Thymus (tissue), 11 donors: ENCODE measurements at regions not wholly inside any gene's neighbourhood (a gene's known extent, or its start where the extent isn't known, plus 50 kb on each side); places are given as distances from the start of the nearest gene placed in this dataset.

Source experiments
- DNase-seq, 9 donors: peaks; one replicate each; pipeline ENCODE4 v3.0.0-alpha.2; 2013; ENCODE audit warnings: low spot score in 9 of 9, low read depth in 6 of 9, missing footprints in 1 of 9
- H3K27ac ChIP-seq, 2 donors: one replicate each; pipeline ENCODE4 v1.5.1; 2013; ENCODE audit warnings: control low read depth in 1 of 2, low read depth in 1 of 2, low read length in 1 of 2, mild to moderate bottlenecking in 1 of 2, moderate library complexity in 1 of 2
- H3K27me3 ChIP-seq, 2 donors: one replicate each; pipeline ENCODE4 v1.5.1; 2013; ENCODE audit warnings: low read length in 1 of 2; ENCODE audit not compliant: control insufficient read depth in 2 of 2, insufficient read depth in 1 of 2
- H3K36me3 ChIP-seq, 2 donors: one replicate each; pipeline ENCODE4 v1.5.1; 2013; ENCODE audit warnings: low read length in 1 of 2, mild to moderate bottlenecking in 1 of 2, moderate library complexity in 1 of 2; ENCODE audit not compliant: control insufficient read depth in 2 of 2, insufficient read depth in 2 of 2
- H3K4me1 ChIP-seq, 2 donors: one replicate each; pipeline ENCODE4 v1.5.1; 2013; ENCODE audit warnings: low read length in 2 of 2; ENCODE audit not compliant: control insufficient read depth in 2 of 2, insufficient read depth in 2 of 2
- H3K4me3 ChIP-seq, 2 donors: one replicate each; pipeline ENCODE4 v1.5.1; 2013; ENCODE audit warnings: low read length in 2 of 2, control low read depth in 1 of 2, mild to moderate bottlenecking in 1 of 2
- H3K9me3 ChIP-seq, 2 donors: one replicate each; pipeline ENCODE4 v1.5.1; 2013; ENCODE audit warnings: low read length in 1 of 2, mild to moderate bottlenecking in 1 of 2; ENCODE audit not compliant: control insufficient read depth in 2 of 2, insufficient read depth in 1 of 2
- WGBS: extraction: QIAGEN DNeasy Blood & Tissue Kit; methylation state at CpG from one replicate; pipeline ENCODE4 v1.1.7; 2013; 5-methylcytosine and 5-hydroxymethylcytosine counted together
- donor health status: healthy.

DNA sequence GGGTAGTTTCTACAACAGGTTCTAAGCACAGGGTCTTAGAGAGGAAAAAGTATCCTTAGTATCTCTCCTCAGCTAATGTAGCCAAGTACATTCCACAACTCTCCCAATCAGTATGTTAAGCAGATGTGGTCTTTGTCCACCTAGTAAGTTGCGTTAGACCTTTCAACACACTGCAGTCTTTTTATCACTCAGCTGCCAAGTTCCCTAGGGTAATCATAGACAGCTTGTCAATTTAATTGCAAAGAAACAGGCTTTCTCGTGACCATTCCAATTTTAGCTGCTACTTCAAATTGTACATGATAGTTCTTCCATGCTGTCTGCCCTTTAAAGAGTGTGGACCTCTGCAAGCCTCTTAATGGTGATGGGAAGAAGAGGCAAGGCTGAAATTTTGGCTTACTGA lies 211.8 kb upstream of the PKN2 start:
- H3K4me1 ChIP-seq: no peaks in the 10 kb centered on the region
- no peaks in the 10 kb centered on the region for H3K27me3 ChIP-seq
- no peaks in the 10 kb centered on the region for H3K36me3 ChIP-seq
- no peak overlapping the region for H3K4me3 ChIP-seq
- DNase-seq: no peak
- WGBS: 93% methylated on average over 2 of the region's 2 CpGs
- H3K9me3 ChIP-seq: no peaks in the 10 kb centered on the region
- H3K27ac ChIP-seq: no peak overlapping the region

DNA sequence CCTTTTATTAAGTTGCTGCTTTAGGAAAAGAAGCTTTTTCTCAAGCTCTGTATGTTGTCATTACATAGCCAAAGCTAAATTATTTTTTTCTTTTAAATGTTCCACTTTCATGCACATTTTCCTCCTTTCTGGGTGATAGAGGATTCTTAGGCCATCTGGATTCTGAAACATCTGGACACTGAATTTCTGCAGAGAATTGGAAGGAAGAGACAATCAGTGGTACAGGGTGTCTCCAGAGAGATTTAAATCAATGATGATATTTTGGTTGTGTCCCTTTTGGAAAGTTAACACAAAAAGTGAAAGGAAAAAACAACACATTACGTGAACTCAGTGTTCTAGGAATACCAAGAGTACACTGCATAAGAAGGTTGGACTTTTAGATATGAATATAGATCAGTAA lies 211.4 kb upstream of the PKN2 start:
- H3K9me3 ChIP-seq: no peaks in the 10 kb centered on the region
- no peaks in the 10 kb centered on the region for H3K4me1 ChIP-seq
- H3K27me3 ChIP-seq: no peaks in the 10 kb centered on the region
- WGBS: 97% methylated on average over 1 of the region's 1 CpG
- H3K36me3 ChIP-seq: no peaks in the 10 kb centered on the region
- H3K27ac ChIP-seq: no peak overlapping the region
- no peak overlapping the region for H3K4me3 ChIP-seq
- DNase-seq: no peak

DNA sequence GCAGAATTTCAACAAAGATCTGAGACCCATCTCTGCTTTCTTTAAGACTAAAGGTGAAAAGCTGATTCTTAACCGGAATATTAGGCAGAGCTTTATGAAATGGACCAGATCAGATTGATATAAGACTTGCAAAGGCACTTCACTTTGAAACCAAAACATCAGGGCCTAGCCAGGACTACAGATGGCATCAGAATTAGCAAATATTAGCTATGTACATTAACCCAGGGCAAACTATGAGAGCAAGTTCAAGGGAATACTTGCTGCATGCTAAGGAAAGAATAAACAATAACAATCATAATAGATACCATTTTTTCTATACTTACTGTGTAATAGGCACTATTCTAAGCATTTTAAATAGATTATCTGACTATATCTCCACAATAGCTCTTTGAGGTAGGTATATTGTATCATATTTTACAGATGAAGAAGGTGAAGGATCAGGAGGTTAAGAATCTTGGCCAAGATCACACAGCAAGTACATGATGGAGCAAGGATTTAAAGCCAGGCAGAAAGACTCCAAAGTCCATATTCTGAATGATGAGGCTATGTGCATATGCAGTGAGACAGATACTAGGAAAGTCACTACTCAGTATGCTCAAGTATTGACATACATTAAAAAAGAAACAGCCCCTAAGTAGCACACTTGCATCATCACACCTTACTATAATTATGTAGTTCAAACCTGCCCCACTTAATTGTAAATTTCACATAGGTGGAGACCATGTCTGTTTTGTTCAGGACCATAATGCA lies 209.3 kb upstream of the PKN2 start:
- no peaks in the 10 kb centered on the region for H3K9me3 ChIP-seq
- no peaks in the 10 kb centered on the region for H3K36me3 ChIP-seq
- WGBS: 93% methylated on average over 1 of the region's 1 CpG
- H3K27me3 ChIP-seq: no peaks in the 10 kb centered on the region
- no peaks in the 10 kb centered on the region for H3K4me1 ChIP-seq
- DNase-seq: no peak
- H3K27ac ChIP-seq: no peak overlapping the region
- H3K4me3 ChIP-seq: no peak overlapping the region

DNA sequence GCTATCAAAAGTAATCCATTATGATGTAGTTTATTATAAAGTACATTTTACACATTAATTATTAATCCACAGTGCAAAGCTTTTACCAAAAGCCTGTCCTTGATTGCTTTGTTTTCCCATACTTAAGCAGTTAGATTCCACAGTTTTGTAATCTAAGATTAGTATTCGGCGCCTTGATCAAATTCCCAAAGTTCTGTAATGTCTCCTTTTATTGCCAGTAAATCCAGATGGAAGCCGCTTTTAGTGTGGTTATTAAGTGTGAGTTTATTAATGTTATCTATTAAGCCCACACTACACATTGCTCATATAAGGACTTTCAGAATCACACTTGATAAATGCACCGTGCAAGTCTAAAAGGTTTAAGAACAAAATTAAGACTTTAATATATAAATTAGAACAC lies 199.2 kb upstream of the PKN2 start:
- WGBS: 97% methylated on average over 4 of the region's 4 CpGs
- Histone ChIP-seq H3K4me3 (no peak overlapping the region), H3K9me3 (no peaks in the 10 kb centered on the region), H3K27ac (no peak overlapping the region), H3K27me3 (no peaks in the 10 kb centered on the region), H3K36me3 (no peaks in the 10 kb centered on the region), H3K4me1 (no peaks in the 10 kb centered on the region)
- no peak for DNase-seq

DNA sequence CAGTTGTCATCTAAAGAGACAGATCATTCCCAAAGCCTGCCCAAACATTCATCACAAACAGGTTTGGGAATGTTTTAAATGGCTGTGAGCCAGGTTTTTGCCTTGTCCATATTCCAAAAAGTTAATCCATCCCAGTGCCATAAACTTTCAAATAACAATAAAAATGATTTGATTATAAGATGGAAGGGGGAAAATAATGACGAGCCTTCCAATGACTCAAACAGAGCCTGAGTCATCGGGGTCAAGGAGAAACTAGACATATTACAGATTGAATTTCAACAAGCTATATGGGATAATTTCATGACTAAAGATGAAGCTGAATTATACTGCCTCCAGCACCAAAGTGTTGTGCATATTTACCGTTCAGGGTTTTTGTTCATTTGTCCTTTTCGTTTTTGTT lies 195.8 kb upstream of the PKN2 start:
- Histone ChIP-seq H3K36me3 (no peaks in the 10 kb centered on the region), H3K9me3 (no peaks in the 10 kb centered on the region), H3K27ac (no peak overlapping the region), H3K27me3 (no peaks in the 10 kb centered on the region), H3K4me3 (no peak overlapping the region), H3K4me1 (no peaks in the 10 kb centered on the region)
- DNase-seq: no peak
- 96% methylated on average over 4 of the region's 4 CpGs for WGBS

DNA sequence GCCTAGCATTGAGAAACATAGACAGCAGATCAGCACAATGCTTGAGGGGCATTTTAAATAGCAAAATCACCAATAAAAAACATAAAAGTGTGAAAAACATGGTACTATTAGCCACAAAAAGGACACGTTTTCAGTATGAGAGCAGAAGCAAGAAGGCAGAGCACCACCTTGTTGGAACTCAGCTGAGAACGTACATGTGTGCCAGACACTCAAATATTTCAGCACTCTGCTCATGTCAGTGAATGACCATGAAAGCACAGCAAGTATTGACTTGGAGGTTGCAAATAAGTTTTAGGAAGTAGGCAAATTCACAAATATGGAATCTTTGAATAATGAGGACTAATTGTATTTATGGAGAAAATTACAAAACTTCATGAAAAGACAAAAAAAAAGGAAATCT lies 193.4 kb upstream of the PKN2 start:
- H3K27me3 ChIP-seq: no peaks in the 10 kb centered on the region
- no peaks in the 10 kb centered on the region for H3K36me3 ChIP-seq
- H3K4me1 ChIP-seq: no peaks in the 10 kb centered on the region
- no peaks in the 10 kb centered on the region for H3K9me3 ChIP-seq
- no peak overlapping the region for H3K4me3 ChIP-seq
- DNase-seq: no peak
- no peak overlapping the region for H3K27ac ChIP-seq
- whole genome bisulfite sequencing: 86% methylated on average over 2 of the region's 2 CpGs

DNA sequence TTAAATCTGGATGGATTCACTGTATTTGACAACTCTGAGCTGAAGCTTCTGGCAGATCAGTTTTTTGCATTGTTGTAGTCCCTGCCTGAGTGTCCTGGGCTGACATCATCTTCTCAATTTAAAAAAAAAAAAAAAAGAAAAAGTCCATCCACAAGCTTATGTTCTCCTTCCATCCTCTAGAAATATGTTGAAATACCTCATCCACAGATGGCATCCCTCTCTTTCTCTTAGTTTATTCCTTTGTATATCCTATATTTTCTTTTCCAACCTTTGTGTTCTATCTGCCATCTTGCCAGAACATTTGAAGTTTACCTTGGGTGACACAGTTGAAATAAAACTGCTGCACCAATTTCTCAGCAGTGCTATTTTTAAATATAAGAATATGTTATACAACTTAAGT lies 184.4 kb upstream of the PKN2 start:
- Histone ChIP-seq H3K27ac (no peak overlapping the region), H3K36me3 (no peaks in the 10 kb centered on the region), H3K4me1 (no peaks in the 10 kb centered on the region), H3K27me3 (no peaks in the 10 kb centered on the region), H3K4me3 (no peak overlapping the region), H3K9me3 (no peaks in the 10 kb centered on the region)
- no peak for DNase-seq

- Histone ChIP-seq H3K9me3 (no peaks in the 10 kb centered on the region), H3K4me3 (no peak overlapping the region), H3K4me1 (no peaks in the 10 kb centered on the region), H3K27ac (no peak overlapping the region), H3K27me3 (no peaks in the 10 kb centered on the region), H3K36me3 (no peaks in the 10 kb centered on the region)
- WGBS: 97% methylated on average over 2 of the region's 2 CpGs
- DNase-seq: no peak
These were observed 181.2 kb upstream of the PKN2 start for GRCh38 chr1:88502886-88503285.

DNA sequence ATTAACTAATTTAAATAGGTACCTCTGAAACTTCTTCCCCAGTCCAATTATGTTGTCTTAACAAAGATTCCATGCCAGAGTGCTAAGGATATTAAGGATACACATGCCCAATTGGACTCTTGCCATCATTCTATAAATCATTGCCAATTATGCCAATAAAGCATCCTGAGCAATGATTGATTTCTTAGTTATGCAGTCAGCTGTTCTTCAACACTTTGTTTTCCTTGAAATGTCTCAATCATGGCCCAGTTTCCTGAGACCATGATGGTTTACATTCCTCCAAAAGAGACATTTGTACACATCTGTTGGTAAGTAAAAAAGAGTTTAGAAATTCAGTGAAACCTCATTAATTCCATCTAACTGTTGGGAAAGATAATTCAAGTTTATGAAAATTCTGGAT lies 180.4 kb upstream of the PKN2 start:
- H3K4me1 ChIP-seq: no peaks in the 10 kb centered on the region
- H3K4me3 ChIP-seq: no peak overlapping the region

GRCh38 chr1:88504601-88505000 lies 179.5 kb upstream of the PKN2 start:
- Histone ChIP-seq H3K36me3 (no peaks in the 10 kb centered on the region), H3K9me3 (no peaks in the 10 kb centered on the region), H3K4me1 (no peaks in the 10 kb centered on the region), H3K4me3 (no peak overlapping the region), H3K27ac (no peak overlapping the region), H3K27me3 (no peaks in the 10 kb centered on the region)
- DNase-seq: no peak
- WGBS: 99% methylated on average over 1 of the region's 1 CpG

More for the DNA sequence above, 180.4 kb upstream of the PKN2 start:
- no peak overlapping the region for H3K27ac ChIP-seq
- no peaks in the 10 kb centered on the region for H3K27me3 ChIP-seq
- no peak for DNase-seq
- H3K36me3 ChIP-seq: no peaks in the 10 kb centered on the region
- H3K9me3 ChIP-seq: no peaks in the 10 kb centered on the region
